ENCODE measurements at regions not wholly inside any gene's neighbourhood (a gene's known extent, or its start where the extent isn't known, plus 50 kb on each side); places are given as distances from the start of the nearest gene placed in this dataset.
"Not testable (repeated sequence)": the region's sequence is repeated elsewhere in the genome, so short reads cannot be mapped to it uniquely, and the experiment has no call there.

- peaks cover 0 to 5% of the 10 kb centered on the region in 2 donors for H3K9me3 Mint-ChIP-seq
- DNase-seq (ENCODE audit: low spot score in 2 of 2): no peak
- ATAC-seq: no peak
These were observed 432.3 kb downstream of the XYLT1 start for GRCh38 chr16:17038415-17038814.

GRCh38 chr16:17049109-17049508, 421.7 kb downstream of the XYLT1 start:
- Mint-ChIP-seq H3K36me3 (peaks cover 9 to 27% of the 10 kb centered on the region in 2 donors), H3K9me3 (peaks cover 12 to 13% of the 10 kb centered on the region in 2 donors)
- not testable (repeated sequence) for ATAC-seq; H3K27ac Mint-ChIP-seq; DNase-seq (ENCODE audit: low spot score in 2 of 2)

More at GRCh38 chr16:17038415-17038814, 432.3 kb downstream of the XYLT1 start:
- H3K36me3 Mint-ChIP-seq: no peaks in the 10 kb centered on the region
- no peak overlapping the region for H3K27ac Mint-ChIP-seq

- Mint-ChIP-seq H3K9me3 (peaks cover 12 to 13% of the 10 kb centered on the region in 2 donors), H3K36me3 (peaks cover 9 to 27% of the 10 kb centered on the region in 2 donors), H3K27ac (no peak overlapping the region)
- DNase-seq (ENCODE audit: low spot score in 2 of 2) (no peak), ATAC-seq (no peak)
These were observed 420.3 kb downstream of the XYLT1 start for GRCh38 chr16:17050468-17050867.
